Ureter (tissue), 1 donor: ENCODE measurements at regions not wholly inside any gene's neighbourhood (a gene's known extent, or its start where the extent isn't known, plus 50 kb on each side); places are given as distances from the start of the nearest gene placed in this dataset.
"Not testable (repeated sequence)": the region's sequence is repeated elsewhere in the genome, so short reads cannot be mapped to it uniquely, and the experiment has no call there.

Source experiments
- DNase-seq: peaks from one replicate; pipeline ENCODE4 v3.0.0-alpha.2; 2020; ENCODE audit warnings: low spot score
- donor health status: DM: yes; HTN: yes; CAD: no.

DNA sequence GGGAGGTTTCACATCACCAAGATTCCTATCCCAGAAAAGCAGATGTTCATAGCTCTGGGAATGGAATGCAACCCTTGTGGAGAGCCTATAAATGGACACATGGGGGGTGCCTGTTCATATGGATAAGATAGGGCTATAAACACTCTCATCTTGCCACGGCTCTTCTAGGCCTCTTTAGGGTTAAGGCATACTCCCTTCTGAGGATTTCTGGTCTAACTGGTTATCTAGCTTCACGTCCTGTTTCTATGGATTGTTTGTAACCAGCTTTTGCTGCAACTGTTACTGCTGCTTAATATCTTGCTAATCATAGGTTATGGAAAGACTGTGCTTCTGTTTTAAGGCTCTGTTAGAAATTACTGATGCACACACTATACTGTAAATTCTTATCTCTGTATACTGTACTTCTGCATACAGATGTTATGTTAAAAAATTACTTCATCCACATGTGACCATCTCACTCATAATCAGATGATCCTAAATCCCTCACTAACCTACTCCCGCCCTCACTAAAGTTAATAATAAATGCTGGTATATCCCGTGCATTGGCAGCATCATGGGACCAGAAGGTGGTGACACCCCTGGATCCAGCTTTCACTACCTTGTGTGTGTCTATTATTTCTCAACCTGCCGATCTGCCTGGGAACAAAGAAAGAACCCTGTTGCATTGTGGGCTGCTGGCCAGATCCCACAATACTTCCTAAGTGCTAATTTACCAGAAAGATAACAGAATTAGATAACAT is 68.7 kb downstream of the PRKAB2 start:
- DNase-seq: not testable (repeated sequence)

DNA sequence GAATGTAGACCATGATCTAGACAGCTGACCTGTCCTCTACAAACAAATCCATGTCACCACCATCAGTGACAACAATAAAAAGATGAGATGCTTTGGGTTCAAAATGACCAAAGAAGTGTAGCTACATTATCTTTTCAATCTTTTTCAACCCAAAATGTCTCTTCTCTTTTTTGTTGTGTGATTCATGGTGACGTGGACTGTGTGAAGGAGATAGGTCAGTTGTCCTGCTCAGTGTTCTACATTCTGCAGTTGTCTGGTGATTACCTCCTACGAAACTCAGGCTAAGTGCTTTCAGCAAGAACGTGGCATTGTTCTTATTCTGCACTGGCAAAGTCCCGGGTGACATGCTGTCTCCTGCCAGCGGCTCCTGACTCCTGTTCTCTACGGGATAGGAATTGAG is 73.1 kb downstream of the PRKAB2 start:
- no peak for DNase-seq

DNA sequence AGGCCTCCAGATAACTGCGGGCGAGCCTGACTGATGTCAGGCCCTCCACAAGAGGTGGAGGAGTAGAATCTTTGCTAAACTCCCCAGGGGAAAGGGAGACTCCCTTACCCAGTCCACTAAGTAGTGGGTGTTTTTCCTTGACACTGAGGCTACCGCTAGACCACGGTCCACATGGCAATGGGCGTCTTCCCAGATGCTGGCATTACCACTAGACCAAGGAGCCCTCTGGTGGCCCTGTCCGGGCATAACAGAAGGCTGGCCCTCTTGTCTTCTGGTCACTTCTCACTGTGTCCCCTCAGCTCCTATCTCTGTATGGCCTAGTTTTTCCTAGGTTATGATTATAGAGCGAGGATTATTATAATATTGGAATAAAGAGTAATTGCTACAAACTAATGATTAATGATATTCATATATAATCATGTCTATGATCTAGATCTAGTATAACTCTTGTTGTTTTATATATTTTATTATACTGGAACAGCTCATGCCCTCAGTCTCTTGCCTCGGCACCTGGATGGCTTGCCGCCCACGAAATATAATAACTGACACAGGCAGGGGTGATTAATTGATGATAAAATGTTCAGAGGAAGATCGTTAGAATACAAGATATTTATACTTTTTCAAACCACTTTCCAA is 73.8 kb downstream of the PRKAB2 start:
- DNase-seq: not testable (repeated sequence)

DNA sequence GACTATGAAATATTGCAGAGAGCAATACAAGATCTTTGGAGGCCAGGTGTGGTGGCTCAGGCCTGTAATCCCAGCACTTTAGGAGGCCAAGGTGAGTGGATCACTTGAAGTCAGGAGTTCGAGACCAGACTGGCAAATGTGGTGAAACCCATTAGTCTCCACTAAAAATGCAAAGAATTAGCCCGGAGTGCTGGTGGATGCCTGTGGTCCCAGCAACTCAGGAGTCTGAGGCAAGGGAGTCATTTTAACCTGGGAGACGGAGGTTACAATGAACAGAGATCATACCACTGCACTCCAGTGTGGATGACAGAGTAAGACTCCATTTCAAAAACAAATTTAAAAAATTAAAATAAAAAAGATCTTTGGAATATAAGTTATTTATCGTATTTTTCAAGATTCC is 76.6 kb downstream of the PRKAB2 start:
- no peak for DNase-seq

DNA sequence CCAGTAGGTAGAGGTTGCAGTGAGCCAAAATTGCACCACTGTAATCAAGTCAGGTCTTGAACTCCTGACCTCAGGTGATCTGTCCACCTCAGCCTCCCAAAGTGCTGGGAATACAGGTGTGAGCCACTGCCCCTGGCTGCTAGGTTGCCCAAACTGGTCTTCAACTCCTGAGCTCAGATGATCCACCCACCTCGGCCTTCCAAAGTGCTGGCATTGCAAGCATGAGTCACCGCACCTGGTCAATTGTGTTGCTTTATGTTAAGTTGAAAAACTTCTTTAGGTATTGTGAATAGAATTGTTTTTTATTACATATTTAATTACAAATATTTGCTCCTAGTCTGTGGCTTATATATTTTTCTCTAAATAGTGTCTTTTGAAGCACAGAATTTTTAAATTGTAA is 80.5 kb downstream of the PRKAB2 start:
- no peak for DNase-seq

DNA sequence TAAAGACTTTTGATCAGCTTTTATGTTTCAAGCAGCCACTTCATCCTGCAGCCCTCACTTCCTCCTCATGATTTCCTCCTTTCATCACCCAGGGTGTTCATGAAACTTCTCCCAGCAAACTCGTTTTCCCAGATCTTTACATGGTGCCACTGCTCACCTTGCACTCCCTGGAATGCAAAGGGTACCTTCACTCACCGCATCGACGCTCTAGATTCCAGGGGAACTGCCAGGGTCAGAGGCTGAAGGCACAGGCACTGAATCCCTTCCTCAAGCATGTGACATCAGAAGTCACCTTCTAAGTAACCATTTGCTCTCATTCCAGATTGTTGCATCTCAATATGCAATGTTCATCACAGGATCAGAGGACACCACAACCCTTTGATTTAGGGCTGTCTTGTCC is 82.8 kb downstream of the PRKAB2 start:
- no peak for DNase-seq

DNA sequence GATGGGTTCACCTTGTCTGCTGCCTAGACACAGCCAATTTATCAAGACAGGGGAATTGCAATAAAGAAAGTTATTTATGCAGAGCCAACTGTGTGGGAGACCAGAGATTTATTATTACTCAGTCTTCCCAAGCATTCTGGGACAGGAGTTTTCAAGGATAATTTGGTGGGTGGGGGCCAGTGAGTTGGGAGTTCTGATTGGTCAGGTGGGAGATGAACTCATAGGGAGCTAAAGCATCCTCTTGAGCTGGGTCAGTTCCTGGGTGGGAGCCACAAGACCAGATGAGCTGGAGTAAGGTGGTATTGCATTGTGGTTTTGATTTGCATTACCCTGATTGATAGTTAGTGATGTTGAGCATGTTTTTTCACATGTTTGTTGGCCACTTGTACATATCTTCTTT is 86.1 kb downstream of the PRKAB2 start:
- no peak for DNase-seq

DNA sequence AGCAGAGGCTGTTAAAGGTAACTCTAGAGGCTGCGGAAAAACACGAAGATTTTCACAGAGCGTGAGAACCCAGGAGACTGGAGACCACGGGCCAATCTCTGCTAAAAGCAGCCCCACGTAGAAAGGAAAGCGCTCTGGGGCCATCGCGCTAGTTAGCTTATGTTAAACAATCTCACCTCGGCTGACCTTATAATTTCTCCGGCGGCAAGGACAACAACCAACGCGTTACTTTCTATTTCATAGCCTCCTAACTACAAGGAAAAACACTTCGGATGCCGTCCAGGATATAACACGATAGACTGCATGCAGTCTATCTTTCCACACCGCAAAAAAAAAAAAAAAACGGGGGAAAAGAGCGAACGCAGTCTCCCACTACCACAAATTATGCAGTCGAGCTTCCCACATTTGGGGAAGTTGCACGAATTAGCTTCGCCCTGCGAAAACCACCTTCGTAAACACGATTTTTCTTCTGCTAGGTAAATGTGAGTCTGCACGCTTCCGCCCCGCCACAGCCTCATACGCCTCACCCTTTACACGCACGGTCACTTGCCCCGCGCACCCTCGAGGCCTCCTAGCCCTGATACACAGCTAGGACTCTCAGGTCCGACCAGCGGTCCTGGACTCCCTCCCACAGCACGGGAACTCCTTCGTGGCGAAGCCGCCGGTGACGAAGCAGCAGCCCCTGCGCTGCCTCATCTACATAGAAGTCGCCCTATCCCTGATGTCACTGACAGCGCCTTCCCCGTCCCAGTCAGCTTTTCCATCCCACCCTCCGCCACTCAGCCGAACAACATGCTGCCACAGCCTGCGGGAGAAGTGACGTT is 87.8 kb downstream of the PRKAB2 start:
- DNase-seq: peak; percentile 65

DNA sequence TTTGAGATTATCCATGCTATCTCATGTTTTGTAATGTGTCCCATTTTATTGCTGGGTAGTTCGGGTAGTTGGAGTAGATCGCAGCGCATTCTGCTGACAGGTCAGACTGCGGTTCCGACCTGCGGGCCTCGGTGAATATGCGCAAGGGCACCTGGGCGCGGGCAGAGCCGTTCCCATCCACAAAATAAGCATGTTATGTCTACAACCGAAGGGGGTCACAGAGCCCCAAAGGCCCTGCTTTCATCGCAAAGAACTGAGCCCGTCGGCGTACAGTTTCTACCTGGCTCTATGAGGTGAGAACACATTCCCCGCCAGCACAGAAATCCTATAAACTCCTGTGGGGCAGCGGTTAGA is 88.4 kb downstream of the PRKAB2 start:
- DNase-seq: no peak

DNA sequence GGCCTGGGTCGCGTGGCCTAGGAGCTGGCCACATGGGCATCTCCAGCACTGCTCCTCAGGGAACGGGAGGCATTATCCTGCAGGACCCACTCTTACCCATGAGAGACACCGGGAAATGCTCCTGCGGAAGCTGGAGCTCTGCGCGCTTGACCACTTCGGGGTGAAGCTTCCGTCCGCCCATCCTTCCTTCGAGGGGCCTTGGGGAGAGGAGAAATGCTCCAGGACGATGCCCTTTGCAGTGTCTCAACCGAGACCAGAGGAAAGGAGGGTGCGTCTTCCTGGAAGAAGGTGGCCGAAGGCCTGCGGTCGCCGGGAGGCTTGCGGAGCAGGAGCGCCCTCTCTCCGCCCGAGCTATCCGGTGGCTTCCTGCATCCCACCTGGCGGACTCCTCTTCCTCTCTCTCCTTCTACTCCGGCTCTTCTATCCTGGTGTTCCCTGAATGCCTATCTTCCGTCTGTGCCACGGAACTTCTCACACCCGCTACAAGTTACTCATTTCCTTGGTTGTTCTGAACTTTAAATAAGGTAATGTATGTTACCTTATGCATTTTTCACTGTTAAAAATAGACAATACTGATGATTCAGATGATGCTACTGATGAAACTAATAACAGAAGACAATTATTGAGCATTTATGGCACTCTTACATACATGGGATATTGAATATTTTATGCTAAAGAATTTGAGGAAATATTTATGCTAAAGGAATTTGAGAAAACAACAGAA is 91.4 kb downstream of the PRKAB2 start:
- DNase-seq: no peak

DNA sequence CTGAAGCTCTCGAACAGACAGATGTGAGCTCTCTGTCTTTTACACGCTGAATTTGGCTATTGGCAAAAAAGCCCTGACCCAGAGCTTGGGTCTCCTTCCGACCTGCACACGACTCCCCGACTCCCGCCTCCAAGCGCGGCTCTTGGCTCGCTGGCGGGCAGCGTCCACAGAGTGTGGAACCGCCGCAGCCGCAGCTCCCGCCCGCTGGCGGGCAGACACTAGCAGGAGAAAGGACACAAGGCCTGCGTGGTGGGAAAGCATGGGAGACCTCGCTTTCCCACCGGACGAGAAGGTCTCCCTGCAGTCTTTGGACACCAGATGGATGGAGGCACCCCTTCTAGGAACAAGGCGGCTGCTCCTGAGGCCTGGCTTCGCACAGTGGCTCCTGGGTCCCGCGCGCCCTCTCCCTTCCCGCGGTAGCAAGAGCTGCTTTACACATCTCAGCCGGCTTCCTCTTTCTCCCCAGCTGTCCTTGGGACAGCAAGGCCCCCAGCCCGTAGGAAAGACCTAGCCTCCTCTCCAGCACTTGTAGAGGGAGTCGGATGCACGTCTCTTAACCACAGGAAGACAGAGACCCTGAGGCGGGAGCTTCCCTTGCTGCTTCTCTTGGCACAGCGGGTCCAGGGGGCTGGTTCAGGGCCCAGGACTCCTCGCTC is 92.1 kb downstream of the PRKAB2 start:
- DNase-seq: no peak

DNA sequence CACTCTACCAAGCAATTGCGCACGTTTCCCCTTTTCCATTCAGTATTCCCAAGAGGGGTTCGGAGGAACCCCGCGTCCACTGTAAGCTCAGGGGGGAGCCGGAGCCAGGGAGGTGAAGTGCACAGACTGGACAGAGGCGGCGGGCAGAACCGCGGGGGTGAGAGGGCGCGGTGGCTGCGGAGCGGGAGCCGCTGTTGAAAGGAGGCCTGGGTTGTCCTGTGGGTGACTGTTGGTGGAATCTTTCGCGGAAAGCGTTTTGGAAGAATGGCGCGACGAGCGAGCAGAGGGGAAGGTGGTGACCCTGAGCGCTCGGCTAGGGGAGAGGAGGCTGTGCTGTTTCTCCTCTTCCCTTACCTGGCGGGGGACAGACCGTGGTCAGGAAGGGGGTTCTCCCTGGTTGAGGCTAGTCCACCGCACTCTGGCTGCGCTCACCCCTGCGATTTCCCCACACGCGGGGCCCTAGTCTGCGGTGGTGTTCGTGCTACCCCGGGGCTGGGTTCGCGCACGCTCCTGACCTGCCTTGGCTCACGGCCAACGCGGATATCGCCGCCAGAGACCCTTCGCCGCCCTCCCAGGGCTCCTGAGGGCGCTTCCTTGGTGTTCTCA is 92.8 kb downstream of the PRKAB2 start:
- no peak for DNase-seq

DNA sequence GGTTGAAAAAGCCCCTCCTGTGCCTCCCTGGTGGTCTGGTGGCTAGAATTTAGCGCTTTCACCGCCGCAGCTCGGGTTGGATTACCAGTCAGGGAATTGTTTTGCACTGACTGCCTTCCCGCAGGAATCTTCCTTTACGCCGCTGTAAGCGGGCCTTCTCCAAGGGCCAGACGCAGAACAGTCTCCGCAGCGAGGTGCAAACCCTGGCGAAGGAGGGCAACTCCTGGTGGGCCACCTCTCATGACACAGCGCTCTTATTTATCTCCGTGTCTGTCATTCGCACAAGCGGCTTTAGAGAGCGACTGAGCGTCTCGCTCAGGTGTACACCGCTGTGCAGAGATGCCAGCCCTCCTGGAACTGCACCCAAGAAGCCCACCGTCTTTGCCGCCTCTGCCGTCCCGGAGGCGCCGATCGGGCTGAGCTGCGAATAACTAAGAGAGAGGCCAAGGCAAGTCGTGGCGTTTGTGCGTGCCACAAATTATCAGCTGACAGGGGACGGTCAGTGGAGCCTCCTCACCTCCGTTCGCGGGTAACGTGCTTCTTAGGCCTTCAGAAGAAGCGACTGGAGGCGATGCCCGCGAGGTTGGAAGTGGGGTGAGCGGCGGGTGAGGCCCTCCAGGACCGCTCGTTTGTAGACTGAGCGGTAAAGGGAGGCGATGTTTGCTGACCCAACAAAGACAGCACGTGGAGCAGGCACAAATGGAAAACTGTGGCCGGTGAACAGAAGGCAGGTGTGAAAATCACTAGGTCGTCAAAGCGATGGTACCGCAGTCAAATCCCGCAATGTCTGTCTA is 93.5 kb downstream of the PRKAB2 start:
- no peak for DNase-seq

DNA sequence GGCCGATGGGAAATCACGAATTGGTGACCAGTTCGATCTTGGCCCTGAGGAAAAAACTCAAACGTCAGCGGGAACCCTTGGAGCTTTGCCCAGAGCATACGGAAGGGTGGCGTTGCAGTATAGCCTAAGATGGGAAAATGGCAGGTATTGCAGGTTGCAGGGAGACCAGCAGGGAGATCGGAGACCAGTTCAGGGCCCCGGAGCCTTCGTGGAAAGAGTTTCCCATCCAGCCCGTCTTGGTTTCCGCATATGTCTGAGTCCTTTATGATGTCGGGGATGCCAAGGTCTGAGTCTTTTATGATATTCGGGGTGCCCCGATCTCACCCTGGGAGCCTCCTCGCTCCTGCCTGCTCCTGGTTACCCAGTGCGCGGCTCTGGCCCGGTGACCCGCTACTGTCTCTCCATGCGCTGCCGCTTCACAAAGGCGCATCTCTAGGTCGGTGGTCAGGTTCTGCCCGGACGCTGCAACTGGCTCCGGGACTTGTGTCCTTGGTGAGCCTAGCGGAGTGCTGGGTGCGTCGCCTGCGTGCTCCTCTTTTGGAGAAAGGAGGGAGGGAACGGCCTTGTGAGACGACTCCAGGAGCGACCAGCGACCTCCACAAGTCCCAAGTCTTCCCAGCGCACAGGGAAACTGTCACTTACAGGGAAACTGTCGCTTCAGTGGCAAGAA is 94.2 kb downstream of the PRKAB2 start:
- DNase-seq: no peak

DNA sequence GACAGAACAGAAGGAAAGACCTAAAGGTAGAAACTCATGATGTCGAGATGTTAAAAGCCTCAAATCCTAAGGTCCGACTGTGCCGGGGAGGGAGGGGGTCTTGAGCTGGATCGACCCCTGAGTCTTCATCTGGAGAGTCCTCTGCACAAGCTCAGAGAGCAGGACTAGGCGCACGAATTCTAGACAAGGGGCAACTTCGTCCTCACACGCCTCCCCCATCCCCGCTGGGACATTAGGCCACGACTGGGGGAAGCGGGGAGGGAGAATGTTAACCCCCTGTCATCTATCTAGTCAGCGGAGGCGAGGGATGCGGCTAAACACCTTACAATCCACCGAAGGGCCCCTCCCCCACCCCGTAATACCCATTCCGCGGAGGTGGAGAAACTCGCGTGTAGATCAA is 94.7 kb downstream of the PRKAB2 start:
- no peak for DNase-seq

DNA sequence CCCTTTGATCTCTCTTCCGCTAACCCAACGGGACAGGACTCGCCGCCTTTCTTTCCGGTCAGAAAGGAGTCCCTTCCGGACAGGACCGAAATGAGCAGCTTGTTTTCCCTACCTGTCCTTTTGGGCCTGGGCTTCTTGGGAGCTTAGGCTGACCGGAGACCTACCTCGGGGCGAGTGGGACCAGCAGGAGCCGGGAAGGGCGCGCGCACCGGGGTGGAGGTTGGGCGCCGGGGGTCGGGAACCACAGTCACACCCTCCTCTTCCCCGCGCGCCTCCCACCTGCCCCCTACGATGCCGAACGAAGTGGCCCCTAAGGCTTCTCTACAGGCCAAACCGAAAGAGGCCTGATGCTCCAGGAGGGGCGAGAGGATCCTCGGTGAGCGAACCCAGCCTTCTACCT is 95.2 kb downstream of the PRKAB2 start:
- no peak for DNase-seq

DNA sequence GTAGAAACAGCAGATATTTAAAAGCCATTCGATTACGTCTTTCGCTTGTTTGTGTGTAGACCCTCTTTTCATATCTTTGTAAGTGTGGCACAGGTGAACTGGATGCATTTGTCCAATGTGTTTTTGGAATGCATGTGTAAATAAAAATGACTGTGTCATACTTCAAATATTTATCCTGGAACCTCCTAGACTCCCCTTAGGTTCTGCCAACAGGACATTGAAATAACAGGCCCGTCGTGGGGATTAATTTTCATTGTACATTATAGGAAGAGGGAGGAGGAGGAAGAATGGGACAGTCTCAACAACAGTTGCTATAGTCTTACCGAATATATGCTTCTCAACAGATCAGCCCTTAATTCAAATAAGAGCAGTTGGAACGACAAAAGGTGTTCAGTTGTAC is 95.8 kb downstream of the PRKAB2 start:
- no peak for DNase-seq

DNA sequence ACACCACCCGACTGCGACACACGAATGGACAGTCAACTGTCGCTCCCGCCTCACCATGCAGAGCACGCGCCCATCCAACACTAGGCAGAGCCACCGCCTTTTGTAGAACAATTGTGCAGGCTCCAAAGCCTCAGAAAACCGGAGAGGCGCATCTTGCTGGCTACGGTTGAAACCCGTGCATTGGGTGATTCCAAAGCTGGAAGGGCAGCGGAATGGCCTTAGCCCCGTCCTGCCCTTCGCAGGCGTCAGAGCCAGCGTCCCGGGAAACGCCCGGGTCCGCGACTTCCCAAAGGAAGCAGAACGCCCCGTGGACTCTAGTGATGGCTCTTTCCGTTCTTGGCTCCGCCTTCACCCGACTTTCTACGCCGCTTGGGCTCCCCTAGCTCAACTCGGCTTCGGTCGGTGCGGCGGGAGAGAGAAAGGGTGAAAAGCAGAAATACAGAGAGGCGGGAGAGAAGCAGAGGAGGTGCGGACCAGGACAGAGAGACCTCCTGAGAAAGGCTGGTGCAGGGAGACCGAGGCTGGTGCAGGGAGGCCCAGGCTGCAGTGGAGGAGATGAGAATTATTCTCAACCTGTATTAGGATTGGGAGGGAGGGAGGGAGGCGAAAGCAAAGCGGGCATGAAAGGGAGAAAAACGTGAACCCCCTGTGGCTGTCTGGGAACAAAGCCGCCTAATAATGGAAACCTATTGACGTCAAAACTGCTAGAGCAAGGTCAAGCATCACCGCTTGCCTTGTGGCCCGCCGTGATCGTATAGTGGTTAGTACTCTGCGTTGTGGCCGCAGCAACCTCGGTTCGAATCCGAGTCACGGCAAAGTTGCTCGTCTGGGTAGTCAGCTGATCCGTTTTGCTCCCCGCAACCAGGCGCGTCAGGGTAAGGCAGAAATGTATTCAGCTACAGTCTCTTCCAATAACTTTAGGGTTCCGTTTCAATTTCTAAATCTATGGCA is 99.5 kb downstream of the PRKAB2 start:
- DNase-seq: no peak

DNA sequence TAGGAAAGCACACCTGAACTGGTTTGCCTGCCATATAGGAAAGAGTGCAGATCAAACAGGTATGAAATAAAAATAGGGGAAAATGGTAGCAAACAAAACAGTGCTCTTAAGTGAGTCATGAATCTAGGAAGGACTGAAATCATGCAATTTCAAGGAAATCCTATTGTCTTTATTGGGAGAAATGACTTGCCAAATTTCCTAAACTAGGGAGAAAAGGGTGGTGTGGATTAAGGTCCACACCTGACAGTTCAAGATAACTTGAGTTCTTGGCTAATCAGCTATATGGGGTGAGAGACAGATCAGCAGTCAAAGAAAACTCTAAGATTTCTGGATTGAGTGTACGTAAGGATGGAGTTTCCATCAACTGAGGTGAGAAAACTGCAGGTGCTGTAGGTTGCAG is 101.1 kb downstream of the PRKAB2 start:
- no peak for DNase-seq
